Pancreas (tissue), 10 donors: ENCODE measurements at regions not wholly inside any gene's neighbourhood (a gene's known extent, or its start where the extent isn't known, plus 50 kb on each side); places are given as distances from the start of the nearest gene placed in this dataset.

Experiments used
- ATAC-seq, 4 donors: fragments of 200-7000 bp; cut with Tn5 transposase; one replicate each; pipeline versions ENCODE4 v1.8.0 to v1.9.1; 2020; ENCODE audit warnings: mild to moderate bottlenecking in 4 of 4, moderate library complexity in 4 of 4
- DNase-seq, 6 donors: peaks; one replicate each; pipeline ENCODE4 v3.0.0-alpha.2; 2020
- FAIRE-seq: peaks from 2 replicates; lab custom pipeline; 2012; peaks lifted over from hg19 to GRCh38; lab: Jason Lieb, UNC
- H3K27ac ChIP-seq, 4 donors: fragments of 200-600 bp; sonication (generic); 1 replicate in 3 of 4; 2 replicates in 1 of 4; pipeline versions ENCODE4 v1.5.0 to v1.8.0; 2020
- H3K27me3 ChIP-seq, 4 donors: fragments of 200-600 bp; one replicate each; pipeline ENCODE4 v1.8.0; 2021
- H3K36me3 ChIP-seq, 3 donors: fragments of 200-600 bp; sonication (generic) in 1 of 3; one replicate each; pipeline versions ENCODE4 v1.5.0 to v1.8.0; 2020 to 2021
- H3K4me1 ChIP-seq, 3 donors: fragments of 200-600 bp; one replicate each; pipeline ENCODE4 v1.8.0; 2021
- H3K4me3 ChIP-seq, 4 donors: fragments of 200-600 bp; sonication (generic) in 2 of 4; one replicate each; pipeline versions ENCODE4 v1.5.0 to v1.8.0; 2020 to 2021
- H3K9me3 ChIP-seq, 4 donors: fragments of 200-600 bp; one replicate each; pipeline ENCODE4 v1.8.0; 2021
- WGBS, 2 donors: extraction: QIAGEN DNeasy Blood & Tissue Kit; methylation state at CpG; one replicate each; pipeline ENCODE4 v1.1.7; 2013; 5-methylcytosine and 5-hydroxymethylcytosine counted together
- intact Hi-C, 3 donors: fragments of 100-400 bp; cut with DNase I; formaldehyde crosslinking; loops; one replicate each; pipeline versions ENCODE4 v1.11.1 to v1.14.2; 2022
- TF ChIP-seq, protein P1 (sequence below), 4 donors: fragments of 200-600 bp; sonication (generic) in 3 of 4; IDR thresholded peaks; one replicate each; pipeline versions ENCODE4 v1.5.0 to v1.8.0; 2021; ENCODE audit warnings: antibody characterized with exemption in 4 of 4
- donor health status: healthy with polysubstance abuse.
- donor health status: DM: no; HTN: no; CAD: no; lungs with moderate emphysema.
- donor health status: DM: no; HTN: no; CAD: no.
- donor health status: control.
- donor health status: control.
- donor health status: Bipolar disorder and iron deficiency.
- donor health status: DM: yes; HTN: yes; CAD: no.
- donor health status: DM: no; HTN: no; CAD: no.
- donor health status: DM: no; HTN: no; CAD: no.
- donor health status: DM: yes; HTN: yes; CAD: no.

DNA sequence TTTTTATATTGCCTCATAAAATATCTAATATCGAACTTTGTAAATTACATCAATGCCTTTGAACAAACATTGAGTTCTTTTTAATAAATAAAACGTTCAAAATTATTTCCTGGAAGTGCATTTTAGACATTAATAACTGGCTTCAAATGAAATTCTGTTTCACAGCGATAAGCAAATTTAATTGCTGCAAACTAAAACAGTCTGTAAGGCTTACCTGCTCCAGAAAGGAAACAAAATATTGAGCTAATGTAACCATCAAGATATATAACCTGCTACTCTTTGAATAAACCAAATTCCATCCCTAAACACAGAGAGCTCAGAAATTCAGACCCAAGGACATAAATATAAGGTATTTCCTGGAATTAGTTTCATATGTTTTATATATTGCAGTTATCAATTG, 651.3 kb downstream of the MED13L start:
- H3K4me1 ChIP-seq = no peaks in the 10 kb centered on the region
- WGBS, 2 donors = 54 to 64% methylated on average over 3 of the region's 3 CpGs
- intact Hi-C loops = no loop called here
- ATAC-seq (no peak), DNase-seq (no peak), FAIRE-seq (no peak)
- H3K9me3 ChIP-seq = no peaks in the 10 kb centered on the region
- TF ChIP-seq, protein P1, sequence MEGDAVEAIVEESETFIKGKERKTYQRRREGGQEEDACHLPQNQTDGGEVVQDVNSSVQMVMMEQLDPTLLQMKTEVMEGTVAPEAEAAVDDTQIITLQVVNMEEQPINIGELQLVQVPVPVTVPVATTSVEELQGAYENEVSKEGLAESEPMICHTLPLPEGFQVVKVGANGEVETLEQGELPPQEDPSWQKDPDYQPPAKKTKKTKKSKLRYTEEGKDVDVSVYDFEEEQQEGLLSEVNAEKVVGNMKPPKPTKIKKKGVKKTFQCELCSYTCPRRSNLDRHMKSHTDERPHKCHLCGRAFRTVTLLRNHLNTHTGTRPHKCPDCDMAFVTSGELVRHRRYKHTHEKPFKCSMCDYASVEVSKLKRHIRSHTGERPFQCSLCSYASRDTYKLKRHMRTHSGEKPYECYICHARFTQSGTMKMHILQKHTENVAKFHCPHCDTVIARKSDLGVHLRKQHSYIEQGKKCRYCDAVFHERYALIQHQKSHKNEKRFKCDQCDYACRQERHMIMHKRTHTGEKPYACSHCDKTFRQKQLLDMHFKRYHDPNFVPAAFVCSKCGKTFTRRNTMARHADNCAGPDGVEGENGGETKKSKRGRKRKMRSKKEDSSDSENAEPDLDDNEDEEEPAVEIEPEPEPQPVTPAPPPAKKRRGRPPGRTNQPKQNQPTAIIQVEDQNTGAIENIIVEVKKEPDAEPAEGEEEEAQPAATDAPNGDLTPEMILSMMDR (IDR thresholded peaks at IDR 0.05) = no peak
- no peaks in the 10 kb centered on the region for H3K36me3 ChIP-seq
- H3K27me3 ChIP-seq = no peaks in the 10 kb centered on the region
- no peak overlapping the region for H3K4me3 ChIP-seq
- H3K27ac ChIP-seq = no peak overlapping the region

GRCh38 chr12:115623764-115624334, 653.6 kb downstream of the MED13L start:
- Histone ChIP-seq H3K4me3 (no peak overlapping the region), H3K4me1 (no peaks in the 10 kb centered on the region), H3K9me3 (no peaks in the 10 kb centered on the region), H3K27ac (no peak overlapping the region), H3K27me3 (no peaks in the 10 kb centered on the region), H3K36me3 (no peaks in the 10 kb centered on the region)
- 24 to 40% methylated on average over 18 of the region's 18 CpGs for WGBS, 2 donors
- DNase-seq (no peak), ATAC-seq (no peak), FAIRE-seq (no peak)
- TF ChIP-seq, protein P1 (IDR thresholded peaks at IDR 0.05) = no peak
- intact Hi-C loops = no loop called here

DNA sequence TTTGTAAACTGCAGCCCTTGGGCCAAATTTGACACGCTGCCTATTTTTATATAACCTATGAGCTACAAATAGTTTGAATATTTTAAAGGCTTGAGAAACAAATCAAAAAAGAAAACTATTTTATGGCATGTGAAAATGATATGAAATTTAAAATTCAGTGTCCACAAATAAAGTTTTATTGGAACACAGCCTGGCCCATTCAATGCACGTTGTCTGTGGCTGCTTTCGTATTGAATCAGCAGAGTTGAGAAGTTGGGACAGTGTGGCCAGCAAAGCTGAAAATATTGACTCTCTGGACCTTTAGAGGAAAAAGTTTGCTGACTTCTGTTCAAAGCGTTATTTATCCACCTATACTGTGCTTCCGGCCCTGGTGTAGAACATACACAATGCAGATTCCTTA, 654.2 kb downstream of the MED13L start:
- no peak overlapping the region for H3K4me3 ChIP-seq
- no peak for FAIRE-seq
- H3K4me1 ChIP-seq = no peaks in the 10 kb centered on the region
- WGBS, 2 donors = 64 to 66% methylated on average over 5 of the region's 5 CpGs
- H3K9me3 ChIP-seq = no peaks in the 10 kb centered on the region
- H3K27ac ChIP-seq = no peak overlapping the region
- H3K27me3 ChIP-seq = no peaks in the 10 kb centered on the region
- H3K36me3 ChIP-seq = no peaks in the 10 kb centered on the region
- TF ChIP-seq, protein P1 (IDR thresholded peaks at IDR 0.05) = no peak
- no peak for ATAC-seq
- no peak for DNase-seq
- intact Hi-C loops = no loop called here

DNA sequence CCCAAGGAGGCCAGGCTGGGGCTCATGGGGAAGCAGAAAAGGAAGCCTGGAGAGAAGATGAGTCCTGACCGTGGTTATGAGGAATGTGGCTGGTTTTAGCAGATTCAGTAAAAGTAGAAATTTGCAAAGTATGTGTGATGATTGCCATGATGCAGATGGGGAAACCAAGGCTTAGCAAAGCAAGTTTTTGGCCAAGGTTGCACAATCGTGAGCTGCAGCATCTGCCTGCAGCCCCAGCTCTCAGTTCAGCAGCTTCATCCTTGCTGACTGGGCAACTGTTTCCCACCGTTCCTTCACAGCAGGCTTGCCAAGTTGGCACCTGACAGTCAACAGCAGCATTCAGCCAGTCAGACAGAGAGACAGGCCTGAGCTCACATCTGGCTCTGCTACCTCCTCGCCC, 656.7 kb downstream of the MED13L start:
- H3K9me3 ChIP-seq = no peaks in the 10 kb centered on the region
- H3K4me1 ChIP-seq = no peaks in the 10 kb centered on the region
- ATAC-seq (no peak), DNase-seq (no peak), FAIRE-seq (no peak)
- no peaks in the 10 kb centered on the region for H3K36me3 ChIP-seq
- 52 to 56% methylated on average over 4 of the region's 4 CpGs for WGBS, 2 donors
- no peak overlapping the region for H3K4me3 ChIP-seq
- intact Hi-C loops = no loop called here
- H3K27me3 ChIP-seq = no peaks in the 10 kb centered on the region
- TF ChIP-seq, protein P1 (IDR thresholded peaks at IDR 0.05) = no peak
- H3K27ac ChIP-seq = no peak overlapping the region

GRCh38 chr12:115619889-115620288, 657.6 kb downstream of the MED13L start:
- intact Hi-C loops = no loop called here
- TF ChIP-seq, protein P1 (IDR thresholded peaks at IDR 0.05) = no peak
- no peak for FAIRE-seq
- H3K4me3 ChIP-seq = no peak overlapping the region
- no peaks in the 10 kb centered on the region for H3K4me1 ChIP-seq
- no peaks in the 10 kb centered on the region for H3K27me3 ChIP-seq
- ATAC-seq = no peak
- H3K27ac ChIP-seq = no peak overlapping the region
- no peak for DNase-seq
- H3K36me3 ChIP-seq = no peaks in the 10 kb centered on the region
- WGBS, 2 donors = 22 to 59% methylated on average over 3 of the region's 3 CpGs
- H3K9me3 ChIP-seq = no peaks in the 10 kb centered on the region
